ENCODE measurements at regions not wholly inside any gene's neighbourhood (a gene's known extent, or its start where the extent isn't known, plus 50 kb on each side); places are given as distances from the start of the nearest gene placed in this dataset.
"Not testable (repeated sequence)": the region's sequence is repeated elsewhere in the genome, so short reads cannot be mapped to it uniquely, and the experiment has no call there.

DNA sequence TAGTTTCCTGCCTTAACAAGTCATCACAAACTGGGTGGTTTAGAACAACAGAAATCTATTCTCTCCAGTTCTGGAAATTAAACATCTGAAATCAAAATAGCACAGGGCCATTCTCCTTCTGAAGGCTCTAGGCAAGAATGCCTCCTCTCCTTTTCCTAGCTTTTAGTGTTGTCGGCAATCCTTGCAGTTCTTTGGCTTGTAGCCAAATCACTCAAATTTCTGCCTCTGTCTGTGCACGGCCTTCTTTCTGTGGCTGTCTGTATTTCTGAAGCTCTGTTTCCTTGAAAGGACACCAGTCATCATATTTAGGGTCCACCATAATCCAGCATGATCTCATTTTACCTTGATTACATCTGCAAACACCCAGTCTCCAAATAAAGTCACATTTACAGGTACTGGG lies 795.5 kb downstream of the METTL15 start:
- WGBS, 2 donors: 11 to 18% methylated on average over 2 of the region's 2 CpGs
- no peaks in the 10 kb centered on the region for H3K4me1 ChIP-seq
- H3K27ac ChIP-seq: no peak overlapping the region
- H3K27me3 ChIP-seq: no peaks in the 10 kb centered on the region
- no peak for ATAC-seq
- TF ChIP-seq, protein P1, sequence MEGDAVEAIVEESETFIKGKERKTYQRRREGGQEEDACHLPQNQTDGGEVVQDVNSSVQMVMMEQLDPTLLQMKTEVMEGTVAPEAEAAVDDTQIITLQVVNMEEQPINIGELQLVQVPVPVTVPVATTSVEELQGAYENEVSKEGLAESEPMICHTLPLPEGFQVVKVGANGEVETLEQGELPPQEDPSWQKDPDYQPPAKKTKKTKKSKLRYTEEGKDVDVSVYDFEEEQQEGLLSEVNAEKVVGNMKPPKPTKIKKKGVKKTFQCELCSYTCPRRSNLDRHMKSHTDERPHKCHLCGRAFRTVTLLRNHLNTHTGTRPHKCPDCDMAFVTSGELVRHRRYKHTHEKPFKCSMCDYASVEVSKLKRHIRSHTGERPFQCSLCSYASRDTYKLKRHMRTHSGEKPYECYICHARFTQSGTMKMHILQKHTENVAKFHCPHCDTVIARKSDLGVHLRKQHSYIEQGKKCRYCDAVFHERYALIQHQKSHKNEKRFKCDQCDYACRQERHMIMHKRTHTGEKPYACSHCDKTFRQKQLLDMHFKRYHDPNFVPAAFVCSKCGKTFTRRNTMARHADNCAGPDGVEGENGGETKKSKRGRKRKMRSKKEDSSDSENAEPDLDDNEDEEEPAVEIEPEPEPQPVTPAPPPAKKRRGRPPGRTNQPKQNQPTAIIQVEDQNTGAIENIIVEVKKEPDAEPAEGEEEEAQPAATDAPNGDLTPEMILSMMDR (IDR thresholded peaks at IDR 0.05): no peak
- no peaks in the 10 kb centered on the region for H3K36me3 ChIP-seq
- H3K9me3 ChIP-seq: no peaks in the 10 kb centered on the region
- intact Hi-C loops (cut with DNase I): no loop called here
- no peak for DNase-seq
- H3K4me3 ChIP-seq: no peak overlapping the region

DNA sequence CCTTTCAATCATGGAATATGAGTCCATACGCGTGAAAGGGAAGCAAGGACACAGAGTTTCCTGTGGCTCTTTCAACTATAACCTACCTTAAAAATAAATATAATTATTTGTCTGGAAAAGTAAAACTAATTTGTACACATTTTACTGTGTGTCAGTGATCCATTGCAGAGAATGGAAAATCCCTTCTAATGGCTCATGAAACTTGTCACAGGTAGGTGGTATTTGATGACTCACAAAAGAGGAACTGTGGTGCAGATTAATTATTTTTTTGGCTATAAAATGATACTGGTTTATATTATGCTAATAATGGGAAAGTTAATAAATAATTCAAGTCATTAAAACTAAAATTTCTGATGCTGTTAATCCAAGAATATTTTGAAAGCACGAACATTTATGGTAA lies 792.2 kb downstream of the METTL15 start:
- TF ChIP-seq, protein P1 (IDR thresholded peaks at IDR 0.05): no peak
- Histone ChIP-seq H3K36me3 (no peaks in the 10 kb centered on the region), H3K27me3 (no peaks in the 10 kb centered on the region), H3K27ac (no peak overlapping the region), H3K4me3 (no peak overlapping the region), H3K4me1 (no peaks in the 10 kb centered on the region), H3K9me3 (peaks cover 0 to 6% (median 0%) of the 10 kb centered on the region in 11 donors)
- intact Hi-C loops (cut with DNase I): no loop called here
- DNase-seq (no peak), ATAC-seq (no peak)
- 62 to 87% methylated on average over 3 of the region's 3 CpGs for WGBS, 2 donors

DNA sequence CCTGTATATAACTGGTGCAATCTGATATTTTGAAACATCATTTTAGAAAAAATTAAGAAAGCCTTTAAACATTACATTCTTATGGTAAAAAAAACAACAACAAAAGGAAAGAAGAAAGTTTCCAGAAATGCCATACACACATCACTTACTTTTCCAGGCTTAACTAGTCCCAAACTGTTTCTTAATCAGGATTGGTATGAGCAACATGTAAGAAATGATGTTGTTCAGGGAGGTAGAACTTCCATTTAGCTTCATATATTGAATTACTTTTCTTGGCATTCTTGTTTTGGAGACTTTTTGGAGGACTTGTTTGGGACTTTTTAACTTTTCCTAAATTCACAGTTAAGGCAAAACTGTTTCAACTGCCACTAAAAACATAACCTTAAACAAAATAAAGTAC lies 791.5 kb downstream of the METTL15 start:
- intact Hi-C loops (cut with DNase I): no loop called here
- ATAC-seq (no peak), DNase-seq (no peak)
- H3K4me3 ChIP-seq: no peak overlapping the region
- no peak overlapping the region for H3K27ac ChIP-seq
- H3K9me3 ChIP-seq: peaks cover 0 to 6% (median 0%) of the 10 kb centered on the region in 11 donors
- no peaks in the 10 kb centered on the region for H3K36me3 ChIP-seq
- H3K4me1 ChIP-seq: no peaks in the 10 kb centered on the region
- no peaks in the 10 kb centered on the region for H3K27me3 ChIP-seq
- TF ChIP-seq, protein P1 (IDR thresholded peaks at IDR 0.05): no peak

DNA sequence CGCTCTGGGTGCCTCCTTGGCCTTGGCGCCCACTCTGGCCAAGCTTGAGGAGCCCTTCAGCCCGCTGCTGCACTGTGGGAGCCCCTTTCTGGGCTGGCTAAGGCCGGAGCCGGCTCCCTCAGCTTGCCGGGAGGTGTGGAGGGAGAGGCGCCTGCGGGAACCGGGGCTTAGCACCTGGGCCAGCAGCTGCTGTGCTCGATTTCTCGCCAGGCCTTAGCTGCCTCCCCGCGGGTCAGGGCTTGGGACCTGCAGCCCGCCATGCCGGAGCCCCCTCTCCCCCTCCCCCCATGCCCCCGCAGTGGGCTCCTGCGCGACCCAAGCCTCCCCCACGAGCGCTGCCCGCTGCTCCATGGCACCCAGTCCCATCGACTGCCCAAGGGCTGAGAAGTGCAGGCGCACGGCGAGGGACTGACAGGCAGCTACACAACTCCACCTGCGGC lies 782.4 kb downstream of the METTL15 start:
- H3K9me3 ChIP-seq: peaks cover 0 to 23% (median 0%) of the 10 kb centered on the region in 11 donors
- H3K27me3 ChIP-seq; ATAC-seq; H3K4me3 ChIP-seq; H3K27ac ChIP-seq; intact Hi-C loops (cut with DNase I); H3K4me1 ChIP-seq; H3K36me3 ChIP-seq: not testable (repeated sequence)
- 93 to 94% methylated on average over 25 to 26 of the region's 26 CpGs for WGBS, 2 donors
- DNase-seq: peak in 1 of 2 donors; percentile 10

DNA sequence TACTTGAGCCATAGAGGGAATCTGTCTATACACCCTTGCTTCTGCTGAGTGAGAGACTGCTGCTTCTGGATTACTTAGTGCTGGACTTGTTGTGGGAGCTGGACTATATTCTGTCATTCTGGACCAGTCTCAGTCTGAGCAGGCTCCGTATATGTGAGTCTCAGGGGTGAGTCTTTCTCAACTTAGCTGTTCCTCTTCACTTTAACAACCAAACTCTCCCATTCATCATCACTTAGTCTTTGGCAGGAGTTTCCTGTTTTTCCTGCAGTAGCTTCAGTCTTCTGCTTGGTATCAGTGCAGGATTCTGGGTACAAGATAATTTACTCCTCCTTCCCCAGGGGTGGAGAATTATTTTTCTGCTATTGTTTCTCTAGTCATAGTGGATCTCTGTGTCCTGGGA lies 779.5 kb downstream of the METTL15 start:
- Histone ChIP-seq H3K36me3 (no peaks in the 10 kb centered on the region), H3K4me3 (no peak overlapping the region), H3K9me3 (peaks cover 0 to 31% (median 0%) of the 10 kb centered on the region in 11 donors), H3K27me3 (no peaks in the 10 kb centered on the region), H3K4me1 (no peaks in the 10 kb centered on the region), H3K27ac (no peak overlapping the region)
- WGBS, 2 donors: 25 to 42% methylated on average over 1 of the region's 1 CpG
- no peak for ATAC-seq
- intact Hi-C loops (cut with DNase I): no loop called here
- TF ChIP-seq, protein P1 (IDR thresholded peaks at IDR 0.05): no peak
- DNase-seq: no peak
